Sciatic nerve (tissue), 2 donors: ENCODE measurements at regions not wholly inside any gene's neighbourhood (a gene's known extent, or its start where the extent isn't known, plus 50 kb on each side); places are given as distances from the start of the nearest gene placed in this dataset.

Experiments used
- ATAC-seq: fragments of 200-7000 bp; cut with Tn5 transposase; one replicate; pipeline ENCODE4 v1.9.1; 2020; ENCODE audit warnings: mild to moderate bottlenecking, moderate library complexity
- DNase-seq: peaks from one replicate; pipeline ENCODE4 v3.0.0-alpha.2; 2020; ENCODE audit warnings: low spot score
- intact Hi-C: fragments of 100-400 bp; cut with DNase I; formaldehyde crosslinking; loops from one replicate; pipeline ENCODE4 v1.14.2; 2022
- donor health status: DM: no; HTN: no; CAD: no.
- donor health status: DM: no; HTN: no; CAD: no.

DNA sequence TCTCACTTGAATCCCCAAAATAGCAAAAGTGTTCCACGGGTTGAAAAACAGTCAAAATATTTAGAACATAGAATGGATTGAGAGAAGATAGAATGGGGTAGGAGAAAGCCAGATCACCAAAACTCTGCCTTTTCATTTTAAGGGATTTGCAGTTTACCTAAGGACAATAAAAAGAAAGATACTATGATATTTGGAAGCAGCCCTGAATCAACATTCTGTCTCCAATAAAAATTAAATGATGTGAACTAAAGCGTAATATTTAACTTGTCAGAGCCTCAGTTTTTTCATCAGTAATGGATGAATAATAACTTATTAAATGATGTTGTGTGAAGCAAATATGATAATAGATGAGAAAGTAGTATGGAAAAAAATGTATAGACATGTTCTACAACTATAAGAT is 100.2 kb upstream of the REG3G start:
- ATAC-seq, result no peak
- intact Hi-C loops, result no loop called here
- DNase-seq, result no peak

GRCh38 chr2:78928502-78928901 is 97.0 kb upstream of the REG3G start:
- intact Hi-C loops, result no loop called here
- ATAC-seq (no peak), DNase-seq (no peak)

DNA sequence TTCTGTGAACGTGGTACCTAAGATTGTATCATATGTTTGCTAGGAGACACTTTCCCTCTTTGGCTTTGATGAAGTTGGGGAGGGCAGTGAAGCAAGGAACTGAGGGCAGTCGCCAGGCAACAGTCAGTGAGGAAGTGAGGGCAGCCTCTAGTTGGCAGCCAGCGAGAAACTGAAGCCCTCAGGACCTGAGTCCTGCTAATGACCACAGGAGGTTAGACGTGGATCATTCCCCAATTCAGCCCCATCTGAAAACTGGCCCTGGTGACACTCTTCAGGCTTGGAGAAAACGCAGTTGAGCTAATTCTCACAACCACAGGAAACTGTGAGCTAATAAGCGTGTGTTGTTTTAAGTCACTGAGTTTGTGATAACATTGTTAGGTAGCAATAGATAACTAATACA is 84.5 kb upstream of the REG3G start:
- no peak for DNase-seq
- ATAC-seq, result no peak
- intact Hi-C loops, result no loop called here

- ATAC-seq (no peak), DNase-seq (no peak)
- intact Hi-C loops, result no loop called here
Observed at GRCh38 chr2:78941751-78942150, 83.8 kb upstream of the REG3G start.

DNA sequence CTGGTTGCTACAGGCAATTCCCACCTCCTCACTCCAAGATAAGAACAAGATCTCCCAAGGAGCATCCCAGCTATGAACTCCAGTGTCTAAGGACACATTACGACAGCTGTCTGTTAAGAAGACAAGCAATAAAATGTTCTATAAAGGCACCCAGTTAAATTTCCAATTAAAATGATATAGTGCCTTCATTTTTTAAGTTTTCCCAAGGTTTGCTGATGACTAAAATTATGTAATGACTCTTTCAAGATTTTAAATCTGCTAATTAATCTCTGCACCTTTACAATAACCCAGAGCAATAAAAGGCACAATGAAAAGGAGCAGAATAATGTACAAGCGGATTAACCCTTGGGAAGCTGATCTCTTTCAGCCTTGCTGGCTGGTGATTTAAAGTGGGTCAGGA is 61.6 kb upstream of the REG3G start:
- intact Hi-C loops, result no loop called here
- DNase-seq (no peak), ATAC-seq (no peak)

DNA sequence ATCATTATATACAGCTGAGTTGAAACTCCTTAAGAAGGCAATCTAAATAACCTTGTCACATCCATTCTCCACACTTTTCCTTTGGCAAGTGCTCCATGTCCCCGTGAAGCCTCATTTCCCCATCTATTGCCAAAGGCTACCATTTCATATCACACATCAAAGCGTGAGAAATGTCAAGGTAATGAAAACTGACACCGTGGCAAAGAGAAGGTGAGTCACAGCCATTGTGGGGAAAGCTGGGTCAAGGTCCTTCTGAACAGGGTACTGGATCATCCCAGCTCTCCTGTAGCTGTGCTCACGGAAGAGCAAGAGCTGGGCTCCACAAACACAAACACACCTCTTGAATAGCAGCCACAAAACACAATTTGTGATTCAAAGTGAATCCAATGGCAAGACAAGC is 58.2 kb upstream of the REG3G start:
- intact Hi-C loops, result no loop called here
- ATAC-seq (no peak), DNase-seq (no peak)

DNA sequence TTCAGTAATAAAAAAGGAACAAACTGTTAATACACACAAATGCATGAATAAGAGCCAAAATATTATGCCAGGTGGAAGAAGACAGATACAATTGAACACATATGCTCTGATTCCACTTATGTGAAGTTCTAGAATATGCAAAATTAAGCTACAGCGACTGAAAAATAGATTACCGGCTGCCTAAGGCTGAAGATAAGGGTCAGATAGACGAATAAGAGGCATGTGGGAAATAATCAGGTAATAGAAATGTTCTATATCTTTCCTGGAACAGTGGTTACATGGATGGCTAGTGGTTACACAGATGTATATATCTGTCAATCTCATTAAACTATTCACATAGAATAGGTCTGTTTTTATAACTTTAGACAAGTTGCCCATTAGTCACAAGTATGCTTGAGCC is 51.9 kb upstream of the REG3G start:
- no peak for ATAC-seq
- DNase-seq, result no peak
- intact Hi-C loops, result no loop called here
